HG02970 (cell line): ENCODE measurements at regions not wholly inside any gene's neighbourhood (a gene's known extent, or its start where the extent isn't known, plus 50 kb on each side); places are given as distances from the start of the nearest gene placed in this dataset.

Experiments used
- ATAC-seq: cut with Tn5 transposase; IDR thresholded peaks from one replicate; pipeline ENCODE4 v1.9.1; 2021; ENCODE audit warnings: mild to moderate bottlenecking, moderate library complexity, moderate number of reproducible peaks; ENCODE audit not compliant: unreplicated experiment, low FRiP score

DNA sequence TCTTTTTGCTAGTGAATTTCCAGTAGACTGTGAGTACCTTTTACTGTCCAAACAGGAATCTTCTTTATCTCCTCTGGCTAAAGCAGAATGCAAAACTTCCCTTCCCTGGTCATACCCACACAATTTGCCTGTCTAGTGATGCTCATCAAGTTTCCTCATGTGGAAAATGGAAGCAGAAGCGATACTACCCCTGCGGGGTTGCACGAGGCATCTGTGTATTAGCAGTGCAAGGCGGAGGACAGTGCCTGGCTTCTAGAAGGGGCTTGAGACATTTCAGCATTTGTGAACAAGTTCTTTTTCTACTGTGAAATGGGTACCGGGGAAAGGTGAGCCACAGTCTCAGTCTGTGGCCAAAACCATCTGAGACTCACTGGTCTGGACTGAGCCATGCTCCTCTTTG, 340.9 kb downstream of the AACS start:
- peak; percentile 58 for ATAC-seq

DNA sequence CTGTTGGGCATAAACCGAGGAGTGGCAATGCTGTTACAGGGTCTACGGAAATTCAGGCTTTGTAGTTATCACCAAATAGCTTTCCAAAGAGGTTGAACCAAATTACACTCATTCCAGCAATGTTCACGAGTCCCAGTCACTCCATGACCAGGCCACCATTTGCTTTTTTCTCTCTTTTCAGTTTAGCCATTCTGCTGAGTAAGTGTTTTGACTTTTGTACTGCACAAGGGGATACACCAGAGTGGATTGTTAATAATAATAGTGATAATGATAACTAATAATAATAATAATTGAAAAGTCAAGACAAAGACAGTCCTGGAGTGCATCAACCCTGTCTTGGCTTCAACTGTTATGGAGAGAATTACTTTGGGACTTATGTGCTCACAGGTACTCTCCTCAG, 343.5 kb downstream of the AACS start:
- ATAC-seq: no peak

DNA sequence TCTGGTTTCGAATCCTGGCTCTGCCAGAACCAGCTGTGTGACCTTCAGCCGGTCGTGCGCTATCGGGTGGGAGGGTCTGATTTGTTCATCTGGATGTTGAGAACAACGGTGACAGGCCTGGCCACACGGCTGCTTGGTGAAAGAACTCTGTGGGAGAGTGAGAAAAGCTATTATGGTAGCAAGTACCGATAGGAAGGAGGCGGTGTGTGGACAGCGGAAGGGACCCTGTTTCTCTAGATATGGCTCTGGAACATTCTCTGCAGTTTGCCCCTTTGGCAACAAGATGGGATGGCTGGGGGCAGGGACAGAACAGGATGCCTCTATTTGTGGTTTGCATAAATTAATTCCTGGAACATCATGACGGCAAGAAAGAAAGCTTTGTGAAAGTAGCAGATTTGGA, 347.3 kb downstream of the AACS start:
- ATAC-seq: no peak

GRCh38 chr12:125417446-125417845, 352.2 kb downstream of the AACS start:
- no peak for ATAC-seq

- ATAC-seq: no peak
These were observed 353.8 kb downstream of the AACS start for GRCh38 chr12:125418902-125419564.

- ATAC-seq: no peak
These were observed 359.7 kb downstream of the AACS start for GRCh38 chr12:125424909-125425308.

DNA sequence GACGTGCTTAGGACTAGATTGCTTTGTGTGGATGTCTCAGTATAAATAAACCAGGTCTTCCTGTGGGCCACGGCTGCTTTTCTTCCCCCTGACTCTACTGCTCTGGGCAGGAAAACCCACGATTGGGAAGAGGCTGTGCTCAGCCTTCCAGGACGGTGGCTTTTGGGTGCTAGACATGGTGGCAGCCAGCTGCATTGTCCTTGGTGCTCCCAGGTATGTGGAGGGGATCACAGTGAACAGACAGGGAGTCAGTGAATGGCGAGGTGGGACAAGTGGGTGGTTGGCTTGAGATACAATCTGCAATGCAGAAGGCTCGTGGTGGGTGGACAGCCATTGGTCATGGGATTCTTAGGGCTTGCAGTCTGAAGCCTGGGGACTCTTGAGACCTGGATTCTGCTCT, 366.3 kb downstream of the AACS start:
- no peak for ATAC-seq

DNA sequence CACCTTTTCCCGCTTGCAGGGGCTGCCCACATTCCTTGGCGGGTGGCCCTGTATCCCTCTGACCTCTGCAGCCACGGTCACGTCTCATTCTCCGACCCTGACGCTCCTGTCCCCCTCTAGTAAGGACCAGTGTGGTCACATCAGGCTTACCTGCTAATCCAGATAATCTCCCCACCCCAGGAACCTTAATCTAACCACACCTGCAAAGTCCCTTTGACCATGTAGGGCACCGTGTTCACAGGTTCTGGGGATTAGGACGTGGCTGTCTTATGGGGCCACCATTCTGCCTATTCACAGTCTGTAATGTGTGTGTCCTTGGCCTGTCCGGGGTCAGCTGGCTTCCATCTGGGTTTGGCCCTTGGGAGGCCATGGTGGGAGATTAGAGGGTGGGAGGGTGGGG, 368.9 kb downstream of the AACS start:
- no peak for ATAC-seq

- peak; percentile 37 for ATAC-seq
These were observed 369.8 kb downstream of the AACS start for GRCh38 chr12:125434936-125435443.

GRCh38 chr12:125435871-125436270, 370.6 kb downstream of the AACS start:
- no peak for ATAC-seq

- no peak for ATAC-seq
These were observed 371.5 kb downstream of the AACS start for GRCh38 chr12:125436686-125437085.

DNA sequence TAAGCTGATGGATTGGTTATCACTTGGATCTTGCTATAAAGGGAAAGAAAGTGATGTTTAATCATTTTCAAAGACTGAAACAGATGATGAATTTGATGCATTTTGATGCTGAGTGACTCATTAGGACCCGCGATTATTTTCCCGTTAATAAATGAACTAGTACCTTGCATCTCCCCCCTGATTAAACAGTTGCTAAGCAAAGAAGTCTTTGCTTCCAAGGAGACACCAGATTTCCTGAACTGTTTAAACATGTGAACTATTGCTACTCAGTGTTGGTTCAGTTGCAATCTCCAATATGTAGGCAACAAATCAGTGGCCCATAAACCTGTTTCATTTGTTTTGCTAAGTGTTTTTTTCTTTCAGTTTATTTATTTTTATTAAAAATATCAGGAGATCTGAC, 375.2 kb downstream of the AACS start:
- no peak for ATAC-seq

DNA sequence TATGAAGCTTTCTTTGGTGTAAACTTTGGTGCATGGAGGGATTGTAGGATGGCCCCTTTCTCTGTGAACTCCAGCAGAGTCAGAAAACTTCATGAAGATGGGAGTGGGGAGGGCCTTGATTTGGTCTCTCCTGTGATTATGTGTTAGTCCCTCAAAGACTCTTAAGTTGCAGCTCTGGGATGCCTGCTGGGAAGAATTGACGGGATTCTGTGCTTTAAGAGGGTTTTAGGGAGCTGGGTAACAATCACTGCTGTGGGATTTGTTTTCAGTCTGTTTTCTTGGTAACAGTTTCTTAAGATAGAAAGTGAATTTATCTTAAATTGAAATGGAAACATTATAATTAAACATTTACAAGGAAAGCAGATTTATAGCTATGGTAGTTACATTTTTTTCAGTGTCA, 378.1 kb downstream of the AACS start:
- ATAC-seq: no peak

DNA sequence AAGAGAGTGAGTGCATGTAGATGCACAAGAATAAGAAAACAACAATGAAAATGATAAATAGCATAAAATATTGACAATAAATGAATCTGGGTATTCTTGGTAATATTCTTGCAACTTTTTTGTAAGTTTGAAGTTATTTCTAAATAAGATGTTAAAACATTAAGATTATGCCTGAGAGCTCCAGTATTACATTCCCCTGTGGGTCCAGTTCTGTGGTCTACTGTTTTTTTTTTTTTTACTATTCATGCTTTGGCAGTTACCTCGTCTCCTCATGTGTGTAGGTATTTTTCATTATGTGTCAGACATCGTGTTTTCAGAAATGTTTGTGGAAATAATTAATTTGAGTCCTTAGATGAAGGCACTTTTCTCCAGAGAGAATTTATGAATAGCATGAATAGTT, 386.2 kb downstream of the AACS start:
- no peak for ATAC-seq

DNA sequence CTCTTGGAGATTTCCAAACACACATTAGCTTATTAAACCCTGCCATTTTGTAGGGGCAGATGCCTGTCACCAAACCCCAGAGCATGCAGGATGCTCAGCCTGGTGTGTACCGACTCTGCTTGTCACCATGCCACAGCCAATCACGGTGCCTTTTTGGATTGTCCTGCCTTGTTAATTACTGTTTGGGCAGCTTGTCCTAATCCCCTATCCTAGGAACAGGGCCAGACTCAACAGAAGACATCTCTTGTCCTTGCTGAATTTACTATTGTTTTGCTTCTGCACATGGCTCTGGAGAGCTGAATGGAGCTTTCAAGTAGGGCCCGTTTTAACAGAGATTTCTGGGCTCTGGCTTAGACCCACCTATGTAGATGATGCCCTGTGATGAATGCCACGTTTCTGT, 388.5 kb downstream of the AACS start:
- no peak for ATAC-seq

- ATAC-seq: no peak
These were observed 389.1 kb downstream of the AACS start for GRCh38 chr12:125454291-125454690.

- no peak for ATAC-seq
These were observed 389.7 kb downstream of the AACS start for GRCh38 chr12:125454786-125455480.

GRCh38 chr12:125455556-125455955, 390.3 kb downstream of the AACS start:
- ATAC-seq: no peak

GRCh38 chr12:125458552-125459268, 393.5 kb downstream of the AACS start:
- ATAC-seq: no peak

GRCh38 chr12:125461831-125462230, 396.6 kb downstream of the AACS start:
- ATAC-seq: no peak

GRCh38 chr12:125463386-125463785, 398.2 kb downstream of the AACS start:
- no peak for ATAC-seq
